Heart right ventricle (tissue), 16 donors: ENCODE measurements at regions not wholly inside any gene's neighbourhood (a gene's known extent, or its start where the extent isn't known, plus 50 kb on each side); places are given as distances from the start of the nearest gene placed in this dataset.

Source experiments
- ATAC-seq, 8 donors: fragments of 200-7000 bp; cut with Tn5 transposase; one replicate each; pipeline ENCODE4 v1.9.1; 2020; ENCODE audit warnings: mild to moderate bottlenecking in 8 of 8, moderate library complexity in 8 of 8, moderate number of reproducible peaks in 1 of 8
- DNase-seq, 2 donors: peaks; one replicate each; pipeline ENCODE4 v3.0.0-alpha.2; 2020
- H3K27ac ChIP-seq, 10 donors: fragments of 200-600 bp; sonication (generic) in 2 of 10; one replicate each; pipeline versions ENCODE4 v1.5.0 to v1.8.0; 2020 to 2022; ENCODE audit warnings: mild to moderate bottlenecking in 3 of 10
- H3K27me3 ChIP-seq, 7 donors: fragments of 200-600 bp; one replicate each; pipeline ENCODE4 v1.8.0; 2021 to 2022; ENCODE audit warnings: mild to moderate bottlenecking in 2 of 7
- H3K36me3 ChIP-seq, 9 donors: fragments of 200-600 bp; sonication (generic) in 1 of 9; one replicate each; pipeline versions ENCODE4 v1.5.0 to v1.8.0; 2020 to 2022; ENCODE audit warnings: mild to moderate bottlenecking in 2 of 9
- H3K4me1 ChIP-seq, 9 donors: fragments of 200-600 bp; sonication (generic) in 1 of 9; one replicate each; pipeline versions ENCODE4 v1.5.0 to v1.8.0; 2020 to 2022; ENCODE audit warnings: mild to moderate bottlenecking in 4 of 9
- H3K4me3 ChIP-seq, 10 donors: fragments of 200-600 bp; sonication (generic) in 2 of 10; one replicate each; pipeline versions ENCODE4 v1.5.0 to v1.8.0; 2020 to 2022; ENCODE audit warnings: mild to moderate bottlenecking in 7 of 10, moderate library complexity in 2 of 10
- H3K9me3 ChIP-seq, 11 donors: fragments of 200-600 bp in 10 of 11; sonication (generic) in 2 of 11; one replicate each; pipeline versions ENCODE4 v1.5.0 to v1.8.0; 2013 to 2022; ENCODE audit warnings: mild to moderate bottlenecking in 2 of 11, control low read depth in 1 of 11, moderate library complexity in 1 of 11
- CTCF ChIP-seq, 9 donors: fragments of 200-600 bp; sonication (generic) in 2 of 9; IDR thresholded peaks; one replicate each; pipeline versions ENCODE4 v1.5.0 to v1.8.0; 2021 to 2022; ENCODE audit warnings: antibody characterized with exemption in 9 of 9, mild to moderate bottlenecking in 5 of 9, moderate library complexity in 1 of 9
- WGBS, 2 donors: extraction: QIAGEN DNeasy Blood & Tissue Kit; methylation state at CpG; one replicate each; pipeline ENCODE4 v1.1.7; 2013; ENCODE audit warnings: inconsistent platforms in 1 of 2; 5-methylcytosine and 5-hydroxymethylcytosine counted together
- intact Hi-C, 10 donors: fragments of 100-400 bp; cut with DNase I; formaldehyde crosslinking; loops; one replicate each; pipeline versions ENCODE4 v1.11.1 to v1.14.2; 2022
- donor health status: Arrhythmogenic right ventricular cardiomyopathy.
- donor health status: ischemic (EF 13 %, LVEDD 7.1; RV severe dilation, severe dysfunction).
- donor health status: healthy with polysubstance abuse.
- donor health status: DM: no; HTN: yes; CAD: no.
- donor health status: DM: no; HTN: no; CAD: no.
- donor health status: ischemic (EF 25% LVEDD 6.9; RV normal size, moderate dysfunction).
- donor health status: ischemic (EF 25% LVEDD 5.7; RV mildly dilated, moderate dysfunction).
- donor health status: healthy.
- donor health status: DM: yes; HTN: yes; CAD: no.
- donor health status: Ischemic cardiomyopathy.
- donor health status: ischemic (EF 35%, LVEDD 5.7; RV mildly dilated, moderate dysfunction).
- donor health status: nonischemic (EF 11% LVEDD 7.7; RV severe dilation, severe dysfunction).
- donor health status: DM: yes; HTN: yes; CAD: no.
- donor health status: PGD.
- donor health status: ischemic (EF 29% LVEDD 5.4; RV normal size, mild dysfunction).
- donor health status: nonischemic (EF 23%, LVEDD 6.1; RV moderate dilation, normal function).

- no peak for TF ChIP-seq CTCF (IDR thresholded peaks at IDR 0.05)
- WGBS, 2 donors, result 44 to 53% methylated on average over 3 of the region's 3 CpGs
Observed at GRCh38 chr17:65401561-65401960, 159.9 kb downstream of the AXIN2 start.

GRCh38 chr17:65400701-65401100, 160.7 kb downstream of the AXIN2 start:
- 85 to 92% methylated on average over 1 of the region's 1 CpG for WGBS, 2 donors
- intact Hi-C loops, result no loop called here
- TF ChIP-seq CTCF (IDR thresholded peaks at IDR 0.05), result no peak

More at GRCh38 chr17:65401561-65401960, 159.9 kb downstream of the AXIN2 start:
- no peak for DNase-seq
- no peaks in the 10 kb centered on the region for H3K4me1 ChIP-seq
- no peak overlapping the region for H3K4me3 ChIP-seq
- H3K27me3 ChIP-seq, result peaks cover 0 to 8% (median 0%) of the 10 kb centered on the region in 7 donors
- intact Hi-C loops, result no loop called here
- no peak overlapping the region for H3K27ac ChIP-seq
- no peak for ATAC-seq
- H3K36me3 ChIP-seq, result no peaks in the 10 kb centered on the region
- H3K9me3 ChIP-seq, result no peaks in the 10 kb centered on the region

GRCh38 chr17:65398040-65398787, 163.2 kb downstream of the AXIN2 start:
- H3K4me3 ChIP-seq, result no peak overlapping the region
- H3K4me1 ChIP-seq, result no peaks in the 10 kb centered on the region
- intact Hi-C loops, result no loop called here
- H3K27me3 ChIP-seq, result peaks cover 0 to 8% (median 0%) of the 10 kb centered on the region in 7 donors
- no peak for TF ChIP-seq CTCF (IDR thresholded peaks at IDR 0.05)
- no peak overlapping the region for H3K27ac ChIP-seq
- 81 to 87% methylated on average over 3 of the region's 3 CpGs for WGBS, 2 donors
- H3K9me3 ChIP-seq, result peaks cover 0 to 6% (median 0%) of the 10 kb centered on the region in 11 donors
- ATAC-seq (no peak), DNase-seq (no peak)
- H3K36me3 ChIP-seq, result no peaks in the 10 kb centered on the region

More at GRCh38 chr17:65400701-65401100, 160.7 kb downstream of the AXIN2 start:
- Histone ChIP-seq H3K9me3 (peaks cover 0 to 6% (median 0%) of the 10 kb centered on the region in 11 donors), H3K27ac (no peak overlapping the region), H3K4me3 (no peak overlapping the region), H3K36me3 (no peaks in the 10 kb centered on the region), H3K27me3 (peaks cover 0 to 8% (median 0%) of the 10 kb centered on the region in 7 donors), H3K4me1 (no peaks in the 10 kb centered on the region)
- no peak for DNase-seq
- no peak for ATAC-seq

GRCh38 chr17:65395924-65396323, 165.5 kb downstream of the AXIN2 start:
- no peak overlapping the region for H3K4me3 ChIP-seq
- intact Hi-C loops, result no loop called here
- no peak overlapping the region for H3K27ac ChIP-seq
- 89 to 91% methylated on average over 1 of the region's 1 CpG for WGBS, 2 donors
- no peak for ATAC-seq
- no peaks in the 10 kb centered on the region for H3K4me1 ChIP-seq
- no peaks in the 10 kb centered on the region for H3K36me3 ChIP-seq
- no peak for TF ChIP-seq CTCF (IDR thresholded peaks at IDR 0.05)
- no peak for DNase-seq
- H3K27me3 ChIP-seq, result peaks cover 0 to 4% (median 0%) of the 10 kb centered on the region in 7 donors
- peaks cover 0 to 6% (median 0%) of the 10 kb centered on the region in 11 donors for H3K9me3 ChIP-seq
